ENCODE measurements at regions not wholly inside any gene's neighbourhood (a gene's known extent, or its start where the extent isn't known, plus 50 kb on each side); places are given as distances from the start of the nearest gene placed in this dataset.

GRCh38 chr13:44267203-44267602 is 106.4 kb upstream of the SERP2 start:
- TF ChIP-seq L3MBTL2 (conservative IDR thresholded peaks at IDR 0.05) (no peak), SP1 (IDR thresholded peaks at IDR 0.05) (no peak), FOXM1 (IDR thresholded peaks at IDR 0.05; ENCODE audit: borderline replicate concordance) (no peak), BHLHE40 (IDR thresholded peaks at IDR 0.05; ENCODE audit: borderline replicate concordance) (no peak), LEF1 (IDR thresholded peaks at IDR 0.05; ENCODE audit: borderline replicate concordance) (no peak)
